ENCODE measurements at regions not wholly inside any gene's neighbourhood (a gene's known extent, or its start where the extent isn't known, plus 50 kb on each side); places are given as distances from the start of the nearest gene placed in this dataset.

DNA sequence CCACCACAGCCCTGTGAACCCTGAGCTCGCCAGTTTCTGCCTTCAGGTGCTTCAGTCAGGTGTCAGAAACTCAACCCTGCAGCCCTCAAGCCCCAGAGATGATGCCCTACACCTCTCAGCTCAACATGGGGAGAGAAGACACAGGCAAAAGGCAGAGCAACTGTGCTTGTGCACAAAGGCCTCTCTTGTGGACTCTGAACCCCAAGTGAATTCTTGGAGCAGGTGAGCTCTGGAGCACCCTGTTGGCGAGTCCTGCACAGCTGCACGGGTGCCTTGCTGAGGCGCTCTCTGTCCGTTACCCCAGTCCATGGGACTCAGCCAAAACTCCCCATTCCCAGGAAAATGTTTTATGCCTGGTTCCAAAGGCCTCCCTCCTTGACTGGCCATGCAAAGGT lies 197.0 kb downstream of the KLF13 start:
- TF ChIP-seq, protein P1, sequence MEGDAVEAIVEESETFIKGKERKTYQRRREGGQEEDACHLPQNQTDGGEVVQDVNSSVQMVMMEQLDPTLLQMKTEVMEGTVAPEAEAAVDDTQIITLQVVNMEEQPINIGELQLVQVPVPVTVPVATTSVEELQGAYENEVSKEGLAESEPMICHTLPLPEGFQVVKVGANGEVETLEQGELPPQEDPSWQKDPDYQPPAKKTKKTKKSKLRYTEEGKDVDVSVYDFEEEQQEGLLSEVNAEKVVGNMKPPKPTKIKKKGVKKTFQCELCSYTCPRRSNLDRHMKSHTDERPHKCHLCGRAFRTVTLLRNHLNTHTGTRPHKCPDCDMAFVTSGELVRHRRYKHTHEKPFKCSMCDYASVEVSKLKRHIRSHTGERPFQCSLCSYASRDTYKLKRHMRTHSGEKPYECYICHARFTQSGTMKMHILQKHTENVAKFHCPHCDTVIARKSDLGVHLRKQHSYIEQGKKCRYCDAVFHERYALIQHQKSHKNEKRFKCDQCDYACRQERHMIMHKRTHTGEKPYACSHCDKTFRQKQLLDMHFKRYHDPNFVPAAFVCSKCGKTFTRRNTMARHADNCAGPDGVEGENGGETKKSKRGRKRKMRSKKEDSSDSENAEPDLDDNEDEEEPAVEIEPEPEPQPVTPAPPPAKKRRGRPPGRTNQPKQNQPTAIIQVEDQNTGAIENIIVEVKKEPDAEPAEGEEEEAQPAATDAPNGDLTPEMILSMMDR (IDR thresholded peaks at IDR 0.05) = no peak
- TF ChIP-seq POLR2A (IDR thresholded peaks at IDR 0.05) = no peak

Measured in right lobe of liver (tissue), 4 donors.